WTC11 (cell line): ENCODE measurements at regions not wholly inside any gene's neighbourhood (a gene's known extent, or its start where the extent isn't known, plus 50 kb on each side); places are given as distances from the start of the nearest gene placed in this dataset.

Experiments
- ATAC-seq: fragments of 200-7000 bp; cut with Tn5 transposase; 2 replicates; pipeline ENCODE4 v1.10.0; 2021; ENCODE audit warnings: mild to moderate bottlenecking, moderate library complexity
- CTCF ChIA-PET: fragments of 300-600 bp; sonication (Branson Sonifier 250); formaldehyde crosslinking; loops from one replicate; lab custom pipeline; 2021; ENCODE audit warnings: antibody characterized with exemption; lab: Charles Lee
- POLR2A ChIA-PET: fragments of 350-600 bp; sonication (Branson Sonifier 250); formaldehyde crosslinking; loops from one replicate; lab custom pipeline; 2021; ENCODE audit warnings: antibody characterized with exemption; lab: Charles Lee
- DNase-seq: peaks from one replicate; pipeline ENCODE4 v3.0.0; 2021; ENCODE audit warnings: low spot score
- H3K27ac Mint-ChIP-seq: 2 replicates; pipeline ENCODE4 v1.8.0; 2021; ENCODE audit warnings: mixed read lengths
- H3K27me3 Mint-ChIP-seq: 2 replicates; pipeline ENCODE4 v1.8.0; 2021; ENCODE audit warnings: low read depth, mild to moderate bottlenecking, moderate library complexity, mixed read lengths
- H3K36me3 Mint-ChIP-seq: 2 replicates; pipeline ENCODE4 v1.8.0; 2021; ENCODE audit warnings: mixed read lengths
- H3K4me1 Mint-ChIP-seq: 2 replicates; pipeline ENCODE4 v1.8.0; 2022; ENCODE audit warnings: mixed read lengths
- H3K4me3 Mint-ChIP-seq: 2 replicates; pipeline ENCODE4 v1.8.0; 2021; ENCODE audit warnings: mild to moderate bottlenecking, moderate library complexity, mixed read lengths
- H3K9me3 Mint-ChIP-seq: 2 replicates; pipeline ENCODE4 v1.8.0; 2021; ENCODE audit warnings: mixed read lengths
- CDX4 ChIP-seq: fragments of 250-450 bp; sonication (Bioruptor Pico); IDR thresholded peaks from 2 replicates; pipeline ENCODE4 v1.9.0; 2021; ENCODE audit warnings: moderate library complexity, mild to moderate bottlenecking, inconsistent platforms, borderline replicate concordance
- CREB1 ChIP-seq: sonication (generic); formaldehyde crosslinking; IDR thresholded peaks from 2 replicates; pipeline ENCODE4 v1.8.0; 2023; ENCODE audit warnings: mild to moderate bottlenecking, missing genetic modification reagents
- CTCF ChIP-seq: fragments of 200-600 bp; IDR thresholded peaks from 2 replicates; pipeline ENCODE4 v1.8.0; 2022; ENCODE audit warnings: antibody characterized with exemption
- E2F1 ChIP-seq: sonication (generic); formaldehyde crosslinking; IDR thresholded peaks from 2 replicates; pipeline ENCODE4 v1.8.0; 2022; ENCODE audit warnings: mild to moderate bottlenecking, missing genetic modification reagents
- FOXP1 ChIP-seq: sonication (generic); formaldehyde crosslinking; IDR thresholded peaks from 2 replicates; pipeline ENCODE4 v1.8.0; 2022; ENCODE audit warnings: missing genetic modification reagents, mild to moderate bottlenecking, moderate library complexity, borderline replicate concordance
- GABPB1 ChIP-seq: sonication (generic); formaldehyde crosslinking; IDR thresholded peaks from 2 replicates; pipeline ENCODE4 v1.8.1; 2023; ENCODE audit warnings: mild to moderate bottlenecking, missing genetic modification reagents
- JAZF1 ChIP-seq: fragments of 250-450 bp; sonication (Bioruptor Pico); IDR thresholded peaks from 2 replicates; pipeline ENCODE4 v1.9.0; 2021; ENCODE audit warnings: moderate library complexity, mild to moderate bottlenecking, inconsistent platforms
- SOX15 ChIP-seq: fragments of 250-450 bp; sonication (Bioruptor Pico); IDR thresholded peaks from 2 replicates; pipeline ENCODE4 v1.9.0; 2021; ENCODE audit warnings: mild to moderate bottlenecking
- STAT6 ChIP-seq: sonication (generic); formaldehyde crosslinking; conservative IDR thresholded peaks from 2 replicates; pipeline ENCODE4 v1.8.1; 2023; ENCODE audit warnings: mild to moderate bottlenecking, low read depth, missing genetic modification reagents, moderate library complexity

- TF ChIP-seq E2F1 (CRISPR knock-in tag) (no peak), GABPB1 (no peak), CDX4 (CRISPR knock-in tag) (no peak), STAT6 (CRISPR knock-in tag) (no peak), FOXP1 (no peak)
These were observed 550.0 kb downstream of the IQCM start (continued) for GRCh38 chr4:149265645-149266044.

GRCh38 chr4:149264093-149264733 is 551.4 kb downstream of the IQCM start:
- CTCF ChIA-PET: interaction anchor here (0.6 to 1.5 kb wide), 3 partner anchors 17 to 233 kb away, joined by 3 to 8 read pairs (median 4); no protein-coding TSS in a partner anchor
- Mint-ChIP-seq H3K4me1 (no peaks in the 10 kb centered on the region), H3K9me3 (no peaks in the 10 kb centered on the region), H3K36me3 (no peaks in the 10 kb centered on the region), H3K27ac (no peak overlapping the region), H3K4me3 (no peak overlapping the region), H3K27me3 (no peaks in the 10 kb centered on the region)
- ATAC-seq (peak; percentile 99), DNase-seq (peak; percentile 43)
- POLR2A ChIA-PET: no interaction called here
- TF ChIP-seq CTCF: 0 out of 2 replicates have a peak, but pooled peaks have one; percentile 41
- no peak for TF ChIP-seq JAZF1 (CRISPR knock-in tag)

GRCh38 chr4:149248191-149248764 is 567.4 kb downstream of the IQCM start:
- 0 out of 2 replicates have a peak, but pooled peaks cover 3% of the 10 kb centered on the region for H3K4me1 Mint-ChIP-seq
- no peak overlapping the region for H3K27ac Mint-ChIP-seq
- TF ChIP-seq SOX15 (no peak), STAT6 (CRISPR knock-in tag) (no peak), CREB1 (CRISPR knock-in tag) (no peak)
- no peak for DNase-seq
- ChIA-PET CTCF (no interaction called here), POLR2A (no interaction called here)
- no peak for ATAC-seq
- H3K36me3 Mint-ChIP-seq: no peaks in the 10 kb centered on the region
- no peaks in the 10 kb centered on the region for H3K27me3 Mint-ChIP-seq
- peaks cover 17% of the 10 kb centered on the region for H3K9me3 Mint-ChIP-seq
- no peak overlapping the region for H3K4me3 Mint-ChIP-seq
